DMS53 treated with DMSO at 0.1 percent for 48 hours (cell line): ENCODE measurements at regions not wholly inside any gene's neighbourhood (a gene's known extent, or its start where the extent isn't known, plus 50 kb on each side); places are given as distances from the start of the nearest gene placed in this dataset.
"Not testable (repeated sequence)": the region's sequence is repeated elsewhere in the genome, so short reads cannot be mapped to it uniquely, and the experiment has no call there.

Experiments
- DNase-seq: peaks from one replicate; lab custom pipeline; 2025; ENCODE audit not compliant: unreplicated experiment; lab: John Stamatoyannopoulos, UW

- DNase-seq, result no peak
Measured at GRCh38 chr7:106456329-106456728, 171.5 kb upstream of the NAMPT start.

- DNase-seq, result no peak
Measured at GRCh38 chr7:106452031-106452851, 167.5 kb upstream of the NAMPT start.

DNA sequence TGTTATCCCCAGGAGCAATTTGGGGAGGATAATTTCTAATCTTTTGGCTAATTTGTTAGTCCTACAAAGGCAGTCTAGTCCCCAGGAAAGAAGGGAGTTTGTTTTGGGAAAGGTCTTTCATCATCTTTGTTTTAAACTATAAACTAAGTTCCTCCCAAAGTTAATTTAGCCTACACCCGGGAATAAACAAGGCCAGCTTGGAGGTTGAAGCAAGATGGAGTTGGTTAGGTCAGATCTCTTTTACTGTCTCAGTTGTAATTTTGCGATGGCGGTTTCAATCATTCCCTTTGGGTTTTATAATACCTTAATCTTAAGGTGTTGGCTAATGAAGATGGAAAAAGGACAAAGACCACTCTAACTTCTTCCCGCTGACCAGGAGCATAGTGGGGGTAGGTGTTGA lies 166.4 kb upstream of the NAMPT start:
- DNase-seq, result no peak

GRCh38 chr7:106450716-106451115 lies 165.9 kb upstream of the NAMPT start:
- no peak for DNase-seq

- peak; percentile 13 for DNase-seq
Measured at GRCh38 chr7:106448992-106449859, 164.4 kb upstream of the NAMPT start.

- no peak for DNase-seq
Measured at GRCh38 chr7:106448346-106448991, 163.7 kb upstream of the NAMPT start.

DNA sequence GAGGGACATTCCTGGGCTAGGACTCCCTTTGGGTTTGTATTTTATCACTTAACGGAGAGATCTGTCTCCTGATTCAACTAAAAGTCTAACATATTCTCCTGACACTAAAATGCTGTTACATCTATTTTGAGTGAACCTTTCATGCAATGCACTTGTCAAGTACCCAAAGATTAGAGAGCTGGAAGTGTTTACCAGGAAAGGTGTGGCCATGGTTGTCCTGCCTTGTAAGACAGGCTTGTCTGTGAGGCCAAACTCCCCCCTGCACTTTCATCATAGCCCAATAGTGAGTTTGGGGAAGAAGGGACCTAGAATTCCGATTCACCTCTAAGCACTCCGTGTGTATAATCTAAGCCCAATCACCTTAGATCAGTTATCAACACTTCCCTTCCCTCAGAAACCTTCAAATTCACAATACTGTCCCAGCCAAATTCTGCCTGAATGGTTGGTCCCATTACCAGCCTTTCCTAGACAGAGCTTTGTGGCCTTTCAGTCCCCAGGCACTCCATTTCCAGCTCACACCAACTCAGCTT lies 162.6 kb upstream of the NAMPT start:
- DNase-seq, result no peak

DNA sequence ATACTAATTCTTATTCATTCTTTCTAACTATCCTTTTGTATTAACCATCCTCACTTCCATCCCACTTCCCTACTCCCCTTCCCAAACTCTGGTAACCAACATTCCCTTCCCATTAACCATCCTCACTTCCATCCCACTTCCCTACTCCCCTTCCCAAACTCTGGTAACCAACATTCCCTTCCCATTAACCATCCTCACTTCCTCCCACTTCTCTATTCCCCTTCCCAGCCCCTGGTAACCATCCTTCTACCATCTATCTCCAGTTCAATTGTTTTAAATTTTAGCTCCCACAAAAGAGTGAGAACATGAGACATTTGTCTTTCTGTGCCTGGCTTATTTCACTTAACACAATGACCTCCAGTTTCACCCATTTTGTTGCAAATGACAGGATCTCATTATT lies 160.6 kb upstream of the NAMPT start:
- DNase-seq, result not testable (repeated sequence)

GRCh38 chr7:106444068-106444655 lies 159.4 kb upstream of the NAMPT start:
- DNase-seq, result no peak

GRCh38 chr7:106443156-106443555 lies 158.4 kb upstream of the NAMPT start:
- no peak for DNase-seq

DNA sequence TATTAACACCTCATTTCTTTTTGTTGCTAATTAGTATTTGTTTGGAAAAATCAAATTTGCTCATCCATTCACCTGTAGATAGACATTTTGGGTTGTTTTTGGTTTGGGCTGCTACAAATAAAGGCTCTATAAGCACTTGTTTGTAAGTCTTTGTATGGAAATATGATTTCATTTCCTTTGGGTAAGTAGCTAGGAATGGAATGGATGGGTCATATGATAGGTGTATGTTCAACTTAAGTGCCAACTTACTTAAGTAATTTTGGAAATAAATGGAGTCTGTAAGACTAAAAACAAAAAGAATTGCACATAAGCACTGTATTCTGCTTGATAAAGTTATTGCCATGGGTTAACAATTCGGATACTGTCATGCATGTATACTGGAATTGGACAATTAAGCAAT lies 157.7 kb upstream of the NAMPT start:
- no peak for DNase-seq

- DNase-seq, result not testable (repeated sequence)
Measured at GRCh38 chr7:106441343-106441742, 156.6 kb upstream of the NAMPT start.

DNA sequence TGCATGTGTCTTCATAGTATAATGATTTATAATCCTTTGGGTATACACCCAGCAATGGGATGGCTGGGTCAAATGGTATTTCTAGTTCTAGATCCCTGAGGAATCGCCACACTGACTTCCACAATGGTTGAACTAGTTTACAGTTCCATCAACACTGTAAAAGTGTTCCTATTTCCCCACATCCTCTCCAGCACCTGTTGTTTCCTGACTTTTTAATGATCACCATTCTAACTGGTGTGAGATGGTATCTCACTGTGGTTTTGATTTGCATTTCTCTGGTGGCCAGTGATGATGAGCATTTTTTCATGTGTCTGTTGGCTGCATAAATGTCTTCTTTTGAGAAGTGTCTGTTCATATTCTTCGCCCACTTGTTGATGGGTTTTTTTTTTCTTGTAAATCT lies 152.2 kb upstream of the NAMPT start:
- DNase-seq, result not testable (repeated sequence)

DNA sequence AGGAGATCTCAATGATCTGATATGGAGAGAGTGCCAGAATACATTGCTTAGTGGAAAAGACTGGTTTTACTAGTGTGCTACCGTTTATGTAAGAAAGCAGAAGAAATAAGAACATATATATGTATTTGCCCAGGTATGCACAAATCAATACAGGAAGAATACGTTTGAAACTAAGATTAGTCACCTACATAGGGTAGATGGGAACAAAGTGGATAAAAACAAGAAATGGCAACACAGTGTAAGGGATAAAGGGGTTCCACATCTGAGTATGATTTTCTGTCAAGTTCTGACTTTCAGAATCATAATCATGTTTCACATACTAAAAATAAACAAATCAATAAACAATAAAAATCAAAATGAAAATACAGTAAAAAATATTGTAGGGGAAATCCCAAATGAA lies 148.6 kb upstream of the NAMPT start:
- no peak for DNase-seq

GRCh38 chr7:106430535-106431455 lies 146.0 kb upstream of the NAMPT start:
- no peak for DNase-seq

DNA sequence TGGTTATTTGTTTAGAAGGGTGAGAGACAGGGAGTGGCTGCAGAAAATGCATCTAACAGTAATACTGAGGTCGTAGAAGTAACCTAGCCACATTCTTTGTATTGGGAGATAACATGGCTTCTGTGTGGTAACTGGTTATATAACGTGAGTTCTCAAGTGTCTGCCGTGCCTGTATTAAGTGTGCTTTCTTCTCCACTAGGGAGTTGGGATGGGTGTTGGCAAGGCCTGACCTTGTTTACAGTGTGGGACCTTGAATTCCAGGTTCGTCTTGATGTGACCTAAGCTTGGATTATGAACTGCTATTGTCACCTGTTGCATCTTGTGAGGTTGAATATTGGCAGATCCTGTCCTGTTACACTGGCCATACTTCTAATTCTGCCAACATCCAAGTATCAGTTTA lies 145.3 kb upstream of the NAMPT start:
- DNase-seq, result no peak

DNA sequence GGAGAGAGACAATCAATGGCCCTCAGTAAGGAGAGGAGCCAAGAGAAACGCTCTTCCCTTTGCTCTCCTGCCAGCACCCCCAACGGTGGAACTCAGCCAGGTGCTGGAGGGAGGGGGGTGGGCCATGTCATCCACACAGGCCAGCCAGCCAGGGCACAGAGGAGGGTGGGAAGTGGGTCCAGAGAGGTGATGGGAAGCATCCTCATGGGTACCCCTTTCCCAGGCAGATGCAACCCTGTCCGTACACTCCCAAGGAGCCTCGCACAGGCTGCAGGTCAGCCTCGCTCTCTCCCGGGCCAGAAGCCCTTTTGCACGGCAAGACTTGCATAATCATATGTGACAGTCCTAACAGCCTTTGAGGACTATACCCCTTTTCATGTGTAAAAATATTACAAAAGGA lies 142.0 kb upstream of the NAMPT start:
- no peak for DNase-seq

DNA sequence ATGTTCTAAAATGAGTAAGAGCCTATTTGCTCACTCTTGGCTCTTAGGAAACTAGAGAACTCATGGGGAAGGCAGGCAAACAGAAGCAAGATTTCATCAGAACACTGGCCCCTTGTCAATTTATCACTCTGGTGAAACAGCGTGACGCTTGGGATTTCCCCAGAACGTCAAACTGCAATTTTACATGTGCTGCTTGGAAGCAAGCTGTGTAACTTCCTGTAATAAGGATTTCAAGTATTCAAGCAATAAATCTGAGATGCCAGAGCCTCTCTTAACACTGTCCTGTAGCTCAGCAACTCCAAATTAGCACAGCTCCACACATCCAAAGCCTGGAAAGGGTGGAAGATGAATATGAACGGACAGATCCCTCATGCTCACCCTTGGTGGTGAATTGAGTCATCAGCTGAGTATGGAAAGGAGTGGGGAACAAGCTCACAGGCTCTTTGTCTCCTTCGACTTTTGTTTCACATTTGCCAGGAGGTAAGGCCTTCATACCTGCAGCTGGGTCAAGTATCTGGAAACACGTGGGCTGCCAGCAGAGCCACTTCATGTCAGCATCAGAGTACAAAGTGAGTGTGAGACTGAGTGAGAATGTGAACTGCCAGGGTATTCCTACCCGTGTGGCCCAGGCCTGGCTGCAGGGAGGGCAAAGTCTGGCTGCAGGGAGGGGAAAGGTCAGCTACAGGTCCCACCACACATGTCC lies 140.4 kb upstream of the NAMPT start:
- DNase-seq, result peak; percentile 78

- no peak for DNase-seq
Measured at GRCh38 chr7:106424476-106425016, 139.8 kb upstream of the NAMPT start.
